Uterus (tissue), 3 donors: ENCODE measurements at regions not wholly inside any gene's neighbourhood (a gene's known extent, or its start where the extent isn't known, plus 50 kb on each side); places are given as distances from the start of the nearest gene placed in this dataset.

Experiments used
- DNase-seq, 2 donors: peaks; one replicate each; pipeline ENCODE4 v3.0.0-alpha.2; 2019 to 2020
- H3K27ac ChIP-seq, 2 donors: fragments of 200-600 bp; sonication (generic); 1 replicate in 1 of 2; 2 replicates in 1 of 2; pipeline ENCODE4 v1.5.1; 2016 to 2018
- H3K27me3 ChIP-seq, 2 donors: fragments of 200-600 bp; sonication (generic); one replicate each; pipeline ENCODE4 v1.5.1; 2018 to 2019; ENCODE audit warnings: control low read depth in 1 of 2
- H3K36me3 ChIP-seq, 2 donors: fragments of 200-600 bp; sonication (generic); one replicate each; pipeline ENCODE4 v1.5.1; 2019; ENCODE audit warnings: control low read depth in 1 of 2
- H3K4me1 ChIP-seq, 2 donors: fragments of 200-600 bp; sonication (generic); one replicate each; pipeline ENCODE4 v1.5.1; 2018 to 2019; ENCODE audit warnings: control low read depth in 1 of 2
- H3K4me3 ChIP-seq, 2 donors: fragments of 200-600 bp; sonication (generic); 1 replicate in 1 of 2; 2 replicates in 1 of 2; pipeline ENCODE4 v1.5.1; 2018 to 2019; ENCODE audit warnings: mild to moderate bottlenecking in 1 of 2
- H3K9me3 ChIP-seq, 2 donors: fragments of 200-600 bp; sonication (generic); one replicate each; pipeline ENCODE4 v1.5.1; 2019; ENCODE audit warnings: control low read depth in 1 of 2
- POLR2A ChIP-seq, 2 donors: fragments of 450-650 bp; IDR thresholded peaks; one replicate each; pipeline ENCODE4 v1.6.1; 2016; ENCODE audit warnings: antibody characterized with exemption in 2 of 2, mild to moderate bottlenecking in 1 of 2, moderate library complexity in 1 of 2
- intact Hi-C: fragments of 100-400 bp; cut with DNase I; formaldehyde crosslinking; loops from one replicate; pipeline ENCODE4 v1.15.1; 2023; ENCODE audit warnings: low total_unique reads
- TF ChIP-seq, protein P1 (sequence below), 4 experiments: fragments of 200-600 bp in 2 of 4; fragments of 450-650 bp in 2 of 4; sonication (generic) in 2 of 4; IDR thresholded peaks; one replicate each; pipeline ENCODE4 v1.5.1; 2016 to 2019; ENCODE audit warnings: antibody characterized with exemption in 4 of 4, mild to moderate bottlenecking in 2 of 4, moderate library complexity in 1 of 4
- donor health status: DM: yes; HTN: yes; CAD: no.

DNA sequence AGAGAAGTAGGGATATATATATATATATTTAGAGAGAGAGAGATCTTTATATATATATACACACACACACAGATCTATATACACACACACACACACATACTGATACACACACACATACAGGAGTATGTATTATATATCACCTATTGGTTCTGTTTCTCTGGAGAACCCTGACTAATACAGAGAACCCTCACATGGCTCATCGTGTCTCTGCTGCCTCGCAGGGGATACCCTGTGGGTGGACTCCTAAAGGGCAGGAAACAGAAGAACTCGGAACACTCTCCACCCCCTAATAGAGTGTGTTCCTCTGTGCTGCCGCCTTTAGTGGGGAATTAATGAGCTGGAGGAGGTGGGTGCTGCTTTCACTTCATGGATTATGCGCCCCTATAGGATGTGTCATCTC is 86.6 kb downstream of the NPY start:
- intact Hi-C loops = no loop called here
- no peak overlapping the region for H3K27ac ChIP-seq
- no peak for DNase-seq
- H3K4me3 ChIP-seq = no peak overlapping the region
- H3K4me1 ChIP-seq = no peaks in the 10 kb centered on the region
- TF ChIP-seq, protein P1, sequence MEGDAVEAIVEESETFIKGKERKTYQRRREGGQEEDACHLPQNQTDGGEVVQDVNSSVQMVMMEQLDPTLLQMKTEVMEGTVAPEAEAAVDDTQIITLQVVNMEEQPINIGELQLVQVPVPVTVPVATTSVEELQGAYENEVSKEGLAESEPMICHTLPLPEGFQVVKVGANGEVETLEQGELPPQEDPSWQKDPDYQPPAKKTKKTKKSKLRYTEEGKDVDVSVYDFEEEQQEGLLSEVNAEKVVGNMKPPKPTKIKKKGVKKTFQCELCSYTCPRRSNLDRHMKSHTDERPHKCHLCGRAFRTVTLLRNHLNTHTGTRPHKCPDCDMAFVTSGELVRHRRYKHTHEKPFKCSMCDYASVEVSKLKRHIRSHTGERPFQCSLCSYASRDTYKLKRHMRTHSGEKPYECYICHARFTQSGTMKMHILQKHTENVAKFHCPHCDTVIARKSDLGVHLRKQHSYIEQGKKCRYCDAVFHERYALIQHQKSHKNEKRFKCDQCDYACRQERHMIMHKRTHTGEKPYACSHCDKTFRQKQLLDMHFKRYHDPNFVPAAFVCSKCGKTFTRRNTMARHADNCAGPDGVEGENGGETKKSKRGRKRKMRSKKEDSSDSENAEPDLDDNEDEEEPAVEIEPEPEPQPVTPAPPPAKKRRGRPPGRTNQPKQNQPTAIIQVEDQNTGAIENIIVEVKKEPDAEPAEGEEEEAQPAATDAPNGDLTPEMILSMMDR (IDR thresholded peaks at IDR 0.05) = no peak
- no peak for TF ChIP-seq POLR2A (IDR thresholded peaks at IDR 0.05)
- H3K9me3 ChIP-seq = no peaks in the 10 kb centered on the region
- H3K27me3 ChIP-seq = no peaks in the 10 kb centered on the region
- no peaks in the 10 kb centered on the region for H3K36me3 ChIP-seq

DNA sequence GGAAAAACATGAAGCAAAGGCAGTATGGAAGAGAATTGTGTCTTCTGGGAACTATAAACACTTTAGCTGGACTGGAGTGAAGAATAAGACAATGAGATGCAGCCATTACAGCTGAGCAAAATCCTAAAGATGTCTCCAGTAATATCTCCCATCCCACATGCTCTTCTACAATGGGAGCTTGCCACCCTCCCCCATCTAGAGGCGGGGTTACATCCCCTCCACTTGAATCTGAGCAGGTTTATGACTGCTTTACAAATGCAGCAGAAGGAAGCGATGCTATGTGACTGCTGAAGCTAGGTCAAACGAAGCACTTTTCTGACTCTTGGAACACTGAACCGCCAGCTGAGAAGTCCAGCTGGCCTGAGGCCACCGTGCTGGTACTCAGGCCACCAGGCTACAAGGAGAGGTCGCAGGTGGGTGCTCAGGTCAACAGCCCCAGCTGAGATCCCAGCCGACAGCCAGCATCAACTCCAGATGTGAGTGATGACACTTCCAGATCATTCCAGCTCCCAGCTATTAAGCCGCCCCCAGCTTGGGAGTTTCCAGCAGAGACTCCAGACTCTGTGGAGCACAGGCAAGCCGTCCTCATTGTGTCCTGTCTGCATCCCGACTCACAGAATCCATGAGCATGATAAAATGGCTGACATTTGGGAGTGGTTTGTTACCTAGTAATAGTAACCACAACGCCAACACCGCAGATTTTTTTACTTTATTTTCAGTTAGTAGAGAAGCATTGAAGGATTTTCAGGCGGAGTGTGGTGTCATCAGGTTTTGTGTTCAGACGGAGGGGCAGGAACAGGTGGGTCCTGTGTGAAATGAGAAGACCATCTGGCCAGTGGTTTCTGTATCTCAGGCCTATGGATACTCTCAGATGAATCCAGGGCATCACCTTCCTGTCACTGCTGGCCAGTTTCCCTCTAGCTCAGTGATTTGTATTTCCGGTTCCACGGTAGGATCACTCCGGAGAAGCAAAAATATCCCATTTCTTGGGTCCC is 89.3 kb downstream of the NPY start:
- TF ChIP-seq POLR2A (IDR thresholded peaks at IDR 0.05) = no peak
- TF ChIP-seq, protein P1 (IDR thresholded peaks at IDR 0.05) = no peak

DNA sequence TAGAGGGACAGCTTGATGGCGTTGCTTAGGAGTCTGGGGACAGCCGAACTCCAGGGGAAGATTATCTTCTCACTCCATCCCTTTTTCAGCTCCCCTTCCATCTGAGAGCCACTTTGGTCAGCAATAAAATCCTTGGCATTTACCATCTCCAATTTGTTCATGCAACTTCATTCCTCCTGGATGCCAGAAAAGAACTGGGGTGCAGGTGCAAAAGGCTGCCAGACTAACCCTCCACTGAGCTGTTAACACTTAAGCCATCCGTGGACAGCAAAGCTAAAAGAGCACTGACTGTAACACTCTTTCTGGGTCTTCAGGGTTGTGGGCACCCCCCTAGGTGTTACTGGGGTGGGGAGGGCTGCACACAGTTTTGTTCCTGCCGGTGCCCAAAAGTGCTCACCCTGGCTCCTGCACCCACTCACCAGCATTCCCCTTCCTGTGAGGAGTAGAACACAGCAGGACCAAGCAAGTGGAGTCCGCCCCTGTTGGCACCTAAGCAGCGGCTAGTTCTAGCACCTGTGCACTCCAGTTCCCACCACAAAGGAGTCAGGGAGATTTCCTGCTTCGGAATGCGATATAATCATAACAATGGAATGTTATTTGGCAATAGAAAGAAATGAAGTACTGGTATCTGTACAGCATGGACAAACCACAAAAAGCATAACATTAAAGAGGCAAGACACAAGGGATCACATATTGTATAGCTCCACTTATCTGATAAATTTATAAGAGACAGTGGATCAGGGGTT is 95.1 kb downstream of the NPY start:
- intact Hi-C loops = no loop called here
- no peak for DNase-seq
- no peaks in the 10 kb centered on the region for H3K4me1 ChIP-seq
- no peaks in the 10 kb centered on the region for H3K36me3 ChIP-seq
- no peaks in the 10 kb centered on the region for H3K9me3 ChIP-seq
- H3K4me3 ChIP-seq = no peak overlapping the region
- TF ChIP-seq POLR2A (IDR thresholded peaks at IDR 0.05) = no peak
- TF ChIP-seq, protein P1 (IDR thresholded peaks at IDR 0.05) = no peak
- no peaks in the 10 kb centered on the region for H3K27me3 ChIP-seq
- no peak overlapping the region for H3K27ac ChIP-seq

More for the DNA sequence above, 89.3 kb downstream of the NPY start:
- no peak overlapping the region for H3K27ac ChIP-seq
- no peaks in the 10 kb centered on the region for H3K4me1 ChIP-seq
- intact Hi-C loops = no loop called here
- no peak overlapping the region for H3K4me3 ChIP-seq
- H3K36me3 ChIP-seq = no peaks in the 10 kb centered on the region
- H3K9me3 ChIP-seq = no peaks in the 10 kb centered on the region
- H3K27me3 ChIP-seq = no peaks in the 10 kb centered on the region
- no peak for DNase-seq

DNA sequence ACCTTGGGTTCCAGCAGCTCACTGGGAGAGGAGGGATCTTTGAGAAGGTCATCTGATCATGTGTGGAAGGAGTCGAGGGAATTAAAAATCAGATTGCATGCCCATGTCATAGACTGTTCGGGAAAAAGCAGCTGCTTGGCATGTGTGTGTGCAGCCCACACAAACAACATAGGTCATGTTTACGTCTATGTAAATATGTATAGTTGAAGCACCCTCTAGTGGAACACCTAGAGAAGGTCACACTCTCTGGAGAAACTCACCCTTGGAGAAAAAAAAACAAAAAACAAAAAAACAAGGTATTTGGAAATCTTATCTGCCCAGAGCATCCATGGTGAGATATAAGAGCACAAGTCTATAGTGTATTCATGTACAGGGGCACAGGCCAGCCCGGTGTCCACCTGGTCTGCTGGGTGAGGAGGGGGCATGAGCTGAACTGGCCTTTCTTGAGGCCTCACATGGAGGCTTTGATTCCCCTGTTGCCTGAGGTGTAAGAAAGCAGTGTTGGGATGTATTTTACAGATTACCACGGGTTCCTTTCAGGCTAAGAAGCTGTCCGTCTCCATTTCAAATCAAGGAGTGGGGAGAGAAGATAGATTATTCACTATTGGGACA is 98.0 kb downstream of the NPY start:
- no peaks in the 10 kb centered on the region for H3K4me1 ChIP-seq
- no peak for DNase-seq
- no peak overlapping the region for H3K4me3 ChIP-seq
- H3K9me3 ChIP-seq = no peaks in the 10 kb centered on the region
- H3K27me3 ChIP-seq = no peaks in the 10 kb centered on the region
- TF ChIP-seq, protein P1 (IDR thresholded peaks at IDR 0.05) = no peak
- no peak for TF ChIP-seq POLR2A (IDR thresholded peaks at IDR 0.05)
- intact Hi-C loops = no loop called here
- no peaks in the 10 kb centered on the region for H3K36me3 ChIP-seq
- H3K27ac ChIP-seq = no peak overlapping the region
